Uterus (tissue), 3 donors: ENCODE measurements at regions not wholly inside any gene's neighbourhood (a gene's known extent, or its start where the extent isn't known, plus 50 kb on each side); places are given as distances from the start of the nearest gene placed in this dataset.

Experiments
- DNase-seq, 2 donors: peaks; one replicate each; pipeline ENCODE4 v3.0.0-alpha.2; 2019 to 2020
- H3K27ac ChIP-seq, 2 donors: fragments of 200-600 bp; sonication (generic); 1 replicate in 1 of 2; 2 replicates in 1 of 2; pipeline ENCODE4 v1.5.1; 2016 to 2018
- H3K27me3 ChIP-seq, 2 donors: fragments of 200-600 bp; sonication (generic); one replicate each; pipeline ENCODE4 v1.5.1; 2018 to 2019; ENCODE audit warnings: control low read depth in 1 of 2
- H3K36me3 ChIP-seq, 2 donors: fragments of 200-600 bp; sonication (generic); one replicate each; pipeline ENCODE4 v1.5.1; 2019; ENCODE audit warnings: control low read depth in 1 of 2
- H3K4me1 ChIP-seq, 2 donors: fragments of 200-600 bp; sonication (generic); one replicate each; pipeline ENCODE4 v1.5.1; 2018 to 2019; ENCODE audit warnings: control low read depth in 1 of 2
- H3K4me3 ChIP-seq, 2 donors: fragments of 200-600 bp; sonication (generic); 1 replicate in 1 of 2; 2 replicates in 1 of 2; pipeline ENCODE4 v1.5.1; 2018 to 2019; ENCODE audit warnings: mild to moderate bottlenecking in 1 of 2
- H3K9me3 ChIP-seq, 2 donors: fragments of 200-600 bp; sonication (generic); one replicate each; pipeline ENCODE4 v1.5.1; 2019; ENCODE audit warnings: control low read depth in 1 of 2
- POLR2A ChIP-seq, 2 donors: fragments of 450-650 bp; IDR thresholded peaks; one replicate each; pipeline ENCODE4 v1.6.1; 2016; ENCODE audit warnings: antibody characterized with exemption in 2 of 2, mild to moderate bottlenecking in 1 of 2, moderate library complexity in 1 of 2
- intact Hi-C: fragments of 100-400 bp; cut with DNase I; formaldehyde crosslinking; loops from one replicate; pipeline ENCODE4 v1.15.1; 2023; ENCODE audit warnings: low total_unique reads
- TF ChIP-seq, protein P1 (sequence below), 4 experiments: fragments of 200-600 bp in 2 of 4; fragments of 450-650 bp in 2 of 4; sonication (generic) in 2 of 4; IDR thresholded peaks; one replicate each; pipeline ENCODE4 v1.5.1; 2016 to 2019; ENCODE audit warnings: antibody characterized with exemption in 4 of 4, mild to moderate bottlenecking in 2 of 4, moderate library complexity in 1 of 4
- donor health status: DM: yes; HTN: yes; CAD: no.

DNA sequence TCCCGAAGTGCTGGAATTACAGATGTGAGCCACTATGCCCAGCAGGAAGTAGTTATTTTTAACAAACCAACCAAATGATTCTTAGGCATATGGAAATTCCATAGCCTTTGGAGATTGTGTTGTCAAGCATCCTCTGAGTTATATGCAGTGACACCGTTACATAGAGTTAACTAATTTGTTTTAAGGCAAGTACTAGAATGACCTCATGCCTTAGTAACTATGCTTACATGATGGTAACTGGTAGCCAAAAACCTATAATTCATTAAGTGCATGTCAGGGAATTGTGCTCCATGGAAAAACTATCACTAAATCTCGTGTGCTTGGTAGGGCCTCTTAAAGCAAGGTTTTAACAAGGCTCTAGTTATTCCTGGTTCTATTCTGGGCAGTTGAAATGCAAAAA is 392.8 kb downstream of the TUSC7 start:
- TF ChIP-seq POLR2A (IDR thresholded peaks at IDR 0.05), result no peak
- TF ChIP-seq, protein P1, sequence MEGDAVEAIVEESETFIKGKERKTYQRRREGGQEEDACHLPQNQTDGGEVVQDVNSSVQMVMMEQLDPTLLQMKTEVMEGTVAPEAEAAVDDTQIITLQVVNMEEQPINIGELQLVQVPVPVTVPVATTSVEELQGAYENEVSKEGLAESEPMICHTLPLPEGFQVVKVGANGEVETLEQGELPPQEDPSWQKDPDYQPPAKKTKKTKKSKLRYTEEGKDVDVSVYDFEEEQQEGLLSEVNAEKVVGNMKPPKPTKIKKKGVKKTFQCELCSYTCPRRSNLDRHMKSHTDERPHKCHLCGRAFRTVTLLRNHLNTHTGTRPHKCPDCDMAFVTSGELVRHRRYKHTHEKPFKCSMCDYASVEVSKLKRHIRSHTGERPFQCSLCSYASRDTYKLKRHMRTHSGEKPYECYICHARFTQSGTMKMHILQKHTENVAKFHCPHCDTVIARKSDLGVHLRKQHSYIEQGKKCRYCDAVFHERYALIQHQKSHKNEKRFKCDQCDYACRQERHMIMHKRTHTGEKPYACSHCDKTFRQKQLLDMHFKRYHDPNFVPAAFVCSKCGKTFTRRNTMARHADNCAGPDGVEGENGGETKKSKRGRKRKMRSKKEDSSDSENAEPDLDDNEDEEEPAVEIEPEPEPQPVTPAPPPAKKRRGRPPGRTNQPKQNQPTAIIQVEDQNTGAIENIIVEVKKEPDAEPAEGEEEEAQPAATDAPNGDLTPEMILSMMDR (IDR thresholded peaks at IDR 0.05), result no peak
- intact Hi-C loops, result no loop called here
- no peak overlapping the region for H3K27ac ChIP-seq
- H3K27me3 ChIP-seq, result no peaks in the 10 kb centered on the region
- H3K4me1 ChIP-seq, result no peaks in the 10 kb centered on the region
- H3K9me3 ChIP-seq, result no peaks in the 10 kb centered on the region
- H3K36me3 ChIP-seq, result no peaks in the 10 kb centered on the region
- no peak overlapping the region for H3K4me3 ChIP-seq
- no peak for DNase-seq

GRCh38 chr3:117103675-117104074 is 394.1 kb downstream of the TUSC7 start:
- Histone ChIP-seq H3K4me3 (no peak overlapping the region), H3K4me1 (no peaks in the 10 kb centered on the region), H3K27me3 (no peaks in the 10 kb centered on the region), H3K9me3 (no peaks in the 10 kb centered on the region), H3K27ac (no peak overlapping the region), H3K36me3 (no peaks in the 10 kb centered on the region)
- TF ChIP-seq, protein P1 (IDR thresholded peaks at IDR 0.05), result no peak
- no peak for TF ChIP-seq POLR2A (IDR thresholded peaks at IDR 0.05)
- no peak for DNase-seq
- intact Hi-C loops, result no loop called here

- Histone ChIP-seq H3K36me3 (no peaks in the 10 kb centered on the region), H3K9me3 (no peaks in the 10 kb centered on the region), H3K4me3 (no peak overlapping the region), H3K27me3 (no peaks in the 10 kb centered on the region), H3K4me1 (no peaks in the 10 kb centered on the region), H3K27ac (no peak overlapping the region)
- DNase-seq, result no peak
- TF ChIP-seq, protein P1 (IDR thresholded peaks at IDR 0.05), result no peak
- no peak for TF ChIP-seq POLR2A (IDR thresholded peaks at IDR 0.05)
- intact Hi-C loops, result no loop called here
Measured at GRCh38 chr3:117104381-117104780, 394.8 kb downstream of the TUSC7 start.

DNA sequence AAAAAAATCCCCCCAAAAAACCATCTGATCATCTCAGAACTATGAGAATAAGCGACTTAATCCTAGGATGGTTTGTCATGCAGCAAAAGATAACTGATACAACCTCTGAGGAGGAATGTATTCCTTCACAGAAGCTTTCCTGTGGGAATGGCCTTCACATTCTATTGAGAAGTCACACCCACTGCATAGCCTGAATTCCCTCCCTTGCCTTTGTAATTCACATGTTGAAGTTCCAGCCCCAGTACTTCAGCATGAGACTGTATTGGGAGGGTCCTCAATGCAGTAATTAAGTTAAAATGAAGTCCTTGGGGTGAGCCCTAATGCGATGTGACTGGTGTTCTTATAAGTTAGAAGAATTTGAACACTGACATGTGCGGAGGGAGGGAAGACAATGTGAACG is 395.2 kb downstream of the TUSC7 start:
- Histone ChIP-seq H3K27me3 (no peaks in the 10 kb centered on the region), H3K36me3 (no peaks in the 10 kb centered on the region), H3K27ac (no peak overlapping the region), H3K4me1 (no peaks in the 10 kb centered on the region), H3K9me3 (no peaks in the 10 kb centered on the region), H3K4me3 (no peak overlapping the region)
- TF ChIP-seq, protein P1 (IDR thresholded peaks at IDR 0.05), result no peak
- TF ChIP-seq POLR2A (IDR thresholded peaks at IDR 0.05), result no peak
- no peak for DNase-seq
- intact Hi-C loops, result no loop called here

DNA sequence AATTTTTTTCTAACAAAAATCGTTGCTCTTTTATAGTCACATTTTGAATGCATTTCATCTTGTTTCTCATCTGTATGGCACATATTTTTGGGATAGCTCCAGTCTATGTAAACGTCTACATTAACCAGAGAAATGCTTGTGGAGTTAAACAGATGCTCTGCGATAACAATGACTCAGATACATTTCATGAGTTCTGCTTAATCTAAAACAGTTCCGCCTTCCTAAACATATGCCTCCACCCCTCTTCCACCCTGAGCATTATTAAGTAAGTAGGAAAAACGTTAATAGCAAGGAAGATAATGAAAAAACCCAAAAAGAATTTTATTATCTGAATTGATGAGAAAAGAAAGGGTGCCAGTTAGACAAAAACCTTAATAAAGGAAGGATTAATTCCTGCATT is 396.1 kb downstream of the TUSC7 start:
- no peak overlapping the region for H3K27ac ChIP-seq
- H3K9me3 ChIP-seq, result no peaks in the 10 kb centered on the region
- H3K4me1 ChIP-seq, result no peaks in the 10 kb centered on the region
- no peaks in the 10 kb centered on the region for H3K27me3 ChIP-seq
- intact Hi-C loops, result no loop called here
- no peaks in the 10 kb centered on the region for H3K36me3 ChIP-seq
- no peak overlapping the region for H3K4me3 ChIP-seq
- no peak for TF ChIP-seq POLR2A (IDR thresholded peaks at IDR 0.05)
- TF ChIP-seq, protein P1 (IDR thresholded peaks at IDR 0.05), result no peak
- no peak for DNase-seq
